HL-60 (cell line): ENCODE measurements at regions not wholly inside any gene's neighbourhood (a gene's known extent, or its start where the extent isn't known, plus 50 kb on each side); places are given as distances from the start of the nearest gene placed in this dataset.

ENCODE experiments used
- DNase-seq, 2 experiments: peaks; one replicate each; pipeline ENCODE4 v3.0.0-alpha.2; 2010 to 2020; ENCODE audit warnings: low read depth in 1 of 2, low spot score in 1 of 2
- H3K27ac ChIP-seq: fragments of 250-450 bp; sonication (Bioruptor Pico); replicated peaks from 2 replicates; pipeline ENCODE4 v1.5.1; 2020; ENCODE audit warnings: mild to moderate bottlenecking, moderate library complexity
- H3K27me3 ChIP-seq: fragments of 250-450 bp; sonication (Bioruptor Pico); 2 replicates; pipeline ENCODE4 v1.5.1; 2021; ENCODE audit warnings: mild to moderate bottlenecking, moderate library complexity; ENCODE audit not compliant: insufficient read depth, poor library complexity, severe bottlenecking
- H3K4me3 ChIP-seq: replicated peaks from 2 replicates; pipeline ENCODE4 v1.5.1; 2011; ENCODE audit warnings: mild to moderate bottlenecking, control low read depth, low read length; ENCODE audit not compliant: insufficient read depth
- GABPA ChIP-seq: IDR thresholded peaks from 2 replicates; pipeline ENCODE4 v1.6.1; 2012; ENCODE audit warnings: low read depth
- POLR2AphosphoS5 ChIP-seq: IDR thresholded peaks from 2 replicates; pipeline ENCODE4 v1.6.1; 2012; ENCODE audit warnings: low read depth
- REST ChIP-seq: IDR thresholded peaks from 2 replicates; pipeline ENCODE4 v1.6.1; 2012; ENCODE audit warnings: low read depth; ENCODE audit not compliant: insufficient replicate concordance
- SPI1 ChIP-seq: IDR thresholded peaks from 2 replicates; pipeline ENCODE4 v1.6.1; 2012; ENCODE audit warnings: low read depth, mild to moderate bottlenecking, borderline replicate concordance
- TF ChIP-seq, protein P1 (sequence below): IDR thresholded peaks from one replicate; pipeline ENCODE4 v1.5.1; 2011; ENCODE audit warnings: low read length, control low read depth, inconsistent platforms; ENCODE audit not compliant: insufficient read depth

DNA sequence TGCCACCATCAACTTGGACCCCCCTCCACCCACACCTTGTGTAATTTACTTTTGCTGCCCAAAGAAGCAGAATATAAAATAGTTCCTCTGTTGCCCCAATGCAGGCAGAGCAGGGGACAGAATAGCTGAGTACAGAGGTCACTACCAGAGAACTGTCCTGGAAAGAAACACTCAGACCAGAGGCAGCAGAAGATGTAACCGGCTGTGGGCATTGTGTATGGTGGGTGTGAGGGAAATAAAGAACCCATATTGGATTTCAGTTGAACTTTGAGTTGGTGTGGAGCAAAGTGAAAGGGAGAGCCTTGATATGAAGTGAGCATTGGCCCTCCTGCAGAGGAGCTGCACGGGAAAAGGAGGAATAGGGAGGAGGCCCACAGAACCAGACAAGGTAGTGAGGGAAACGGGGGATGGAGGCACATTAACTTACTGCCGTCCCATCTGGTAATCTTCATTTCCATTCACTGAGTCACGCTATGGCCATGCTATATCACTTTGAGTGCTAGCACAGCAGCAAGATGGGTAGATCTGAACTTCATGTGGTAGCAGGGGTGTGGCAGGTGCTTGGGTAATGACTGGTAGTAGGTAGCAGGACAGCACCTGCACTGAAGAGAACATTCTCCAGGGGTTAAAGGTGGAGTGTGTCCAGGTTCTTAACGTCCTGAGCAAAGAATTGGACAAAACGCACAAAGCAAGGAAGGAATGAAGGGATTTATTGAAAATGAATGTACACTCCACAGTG, 56.3 kb upstream of the FBXO28 start:
- Histone ChIP-seq H3K27me3 (no peaks in the 10 kb centered on the region), H3K27ac (no peak overlapping the region), H3K4me3 (no peak overlapping the region)
- DNase-seq: no peak
- TF ChIP-seq REST (no peak), GABPA (no peak), POLR2AphosphoS5 (no peak), SPI1 (no peak)
- TF ChIP-seq, protein P1, sequence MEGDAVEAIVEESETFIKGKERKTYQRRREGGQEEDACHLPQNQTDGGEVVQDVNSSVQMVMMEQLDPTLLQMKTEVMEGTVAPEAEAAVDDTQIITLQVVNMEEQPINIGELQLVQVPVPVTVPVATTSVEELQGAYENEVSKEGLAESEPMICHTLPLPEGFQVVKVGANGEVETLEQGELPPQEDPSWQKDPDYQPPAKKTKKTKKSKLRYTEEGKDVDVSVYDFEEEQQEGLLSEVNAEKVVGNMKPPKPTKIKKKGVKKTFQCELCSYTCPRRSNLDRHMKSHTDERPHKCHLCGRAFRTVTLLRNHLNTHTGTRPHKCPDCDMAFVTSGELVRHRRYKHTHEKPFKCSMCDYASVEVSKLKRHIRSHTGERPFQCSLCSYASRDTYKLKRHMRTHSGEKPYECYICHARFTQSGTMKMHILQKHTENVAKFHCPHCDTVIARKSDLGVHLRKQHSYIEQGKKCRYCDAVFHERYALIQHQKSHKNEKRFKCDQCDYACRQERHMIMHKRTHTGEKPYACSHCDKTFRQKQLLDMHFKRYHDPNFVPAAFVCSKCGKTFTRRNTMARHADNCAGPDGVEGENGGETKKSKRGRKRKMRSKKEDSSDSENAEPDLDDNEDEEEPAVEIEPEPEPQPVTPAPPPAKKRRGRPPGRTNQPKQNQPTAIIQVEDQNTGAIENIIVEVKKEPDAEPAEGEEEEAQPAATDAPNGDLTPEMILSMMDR: no peak

GRCh38 chr1:224054611-224055010, 59.3 kb upstream of the FBXO28 start:
- H3K4me3 ChIP-seq: no peak overlapping the region
- TF ChIP-seq REST (no peak), SPI1 (no peak), GABPA (no peak), POLR2AphosphoS5 (no peak)
- TF ChIP-seq, protein P1: no peak
- no peaks in the 10 kb centered on the region for H3K27me3 ChIP-seq
- DNase-seq: no peak
- no peak overlapping the region for H3K27ac ChIP-seq

GRCh38 chr1:224054012-224054411, 59.9 kb upstream of the FBXO28 start:
- Histone ChIP-seq H3K27ac (no peak overlapping the region), H3K4me3 (no peak overlapping the region), H3K27me3 (no peaks in the 10 kb centered on the region)
- TF ChIP-seq REST (no peak), POLR2AphosphoS5 (no peak), GABPA (no peak), SPI1 (no peak)
- TF ChIP-seq, protein P1: no peak
- DNase-seq: no peak
